ENCODE measurements at regions not wholly inside any gene's neighbourhood (a gene's known extent, or its start where the extent isn't known, plus 50 kb on each side); places are given as distances from the start of the nearest gene placed in this dataset.

GRCh38 chr6:18326001-18326400 lies 61.1 kb upstream of the RNF144B start:
- TF ChIP-seq CTCF (IDR thresholded peaks at IDR 0.05), result no peak
- TF ChIP-seq POLR2A (IDR thresholded peaks at IDR 0.05), result no peak
- TF ChIP-seq EP300 (IDR thresholded peaks at IDR 0.05), result no peak
- Histone ChIP-seq H3K9me3 (no peaks in the 10 kb centered on the region), H3K27me3 (no peaks in the 10 kb centered on the region), H3K27ac (no peak overlapping the region), H3K36me3 (no peaks in the 10 kb centered on the region), H3K4me1 (ENCODE audit: insufficient read depth) (no peaks in the 10 kb centered on the region), H3K4me3 (no peak overlapping the region)
- WGBS, 3 donors, result 77 to 83% (median 80%) methylated on average over 2 of the region's 2 CpGs
- DNase-seq, result no peak
- intact Hi-C loops (cut with DNase I), result loop anchor here in 3 of 4 donors (5.0 to 10.0 kb wide), 2 partner anchors 169 to 176 kb away; no protein-coding TSS in a partner anchor

DNA sequence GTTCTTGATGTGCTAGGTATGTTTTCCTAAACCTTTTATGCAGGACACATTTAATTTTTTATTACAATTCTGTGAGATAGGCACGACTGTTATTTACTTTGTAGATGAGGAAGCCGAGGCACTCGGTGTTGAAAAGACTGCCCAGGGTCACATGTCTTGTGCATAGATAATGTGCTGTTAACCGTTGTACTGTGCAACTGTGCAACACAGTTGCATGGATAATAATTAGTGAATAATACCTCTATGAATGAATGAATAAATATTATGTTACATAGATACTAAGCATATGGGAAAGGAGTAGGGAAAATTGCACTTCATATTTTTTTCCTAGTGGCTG lies 60.3 kb upstream of the DEK start:
- intact Hi-C loops (cut with DNase I), result loop anchor here (5.0 to 10.0 kb wide), 2 partner anchors 170 to 178 kb away; no protein-coding TSS in a partner anchor
- Histone ChIP-seq H3K27ac (no peak overlapping the region), H3K27me3 (no peaks in the 10 kb centered on the region), H3K4me3 (no peak overlapping the region), H3K9me3 (no peaks in the 10 kb centered on the region), H3K4me1 (ENCODE audit: insufficient read depth) (no peaks in the 10 kb centered on the region), H3K36me3 (no peaks in the 10 kb centered on the region)
- WGBS, 3 donors, result 32 to 52% (median 36%) methylated on average over 4 of the region's 4 CpGs
- DNase-seq, result no peak
- TF ChIP-seq POLR2A (IDR thresholded peaks at IDR 0.05) (no peak), CTCF (IDR thresholded peaks at IDR 0.05) (no peak), EP300 (IDR thresholded peaks at IDR 0.05) (no peak)

- Histone ChIP-seq H3K4me1 (ENCODE audit: insufficient read depth) (no peaks in the 10 kb centered on the region), H3K9me3 (no peaks in the 10 kb centered on the region)
These were observed 59.8 kb upstream of the DEK start for GRCh38 chr6:18323935-18324705.

GRCh38 chr6:18317850-18318249 lies 53.5 kb upstream of the DEK start:
- no peak overlapping the region for H3K27ac ChIP-seq
- no peak for TF ChIP-seq POLR2A (IDR thresholded peaks at IDR 0.05)
- no peak for TF ChIP-seq CTCF (IDR thresholded peaks at IDR 0.05)
- TF ChIP-seq EP300 (IDR thresholded peaks at IDR 0.05), result no peak
- H3K4me3 ChIP-seq, result no peak overlapping the region
- intact Hi-C loops (cut with DNase I), result no loop called here
- no peaks in the 10 kb centered on the region for H3K27me3 ChIP-seq
- no peaks in the 10 kb centered on the region for H3K9me3 ChIP-seq
- DNase-seq, result no peak
- H3K4me1 ChIP-seq (ENCODE audit: insufficient read depth), result no peaks in the 10 kb centered on the region
- H3K36me3 ChIP-seq, result no peaks in the 10 kb centered on the region
- WGBS, 3 donors, result 0% methylated on average over 1 of the region's 1 CpG

More at GRCh38 chr6:18323935-18324705, 59.8 kb upstream of the DEK start:
- Histone ChIP-seq H3K27me3 (no peaks in the 10 kb centered on the region), H3K4me3 (no peak overlapping the region), H3K36me3 (no peaks in the 10 kb centered on the region), H3K27ac (no peak overlapping the region)
- 23 to 33% (median 29%) methylated on average over 8 of the region's 8 CpGs for WGBS, 3 donors
- no peak for DNase-seq
- no peak for TF ChIP-seq EP300 (IDR thresholded peaks at IDR 0.05)
- TF ChIP-seq CTCF (IDR thresholded peaks at IDR 0.05), result peak in 1 of 3 donors; percentile 28
- intact Hi-C loops (cut with DNase I), result loop anchor here in 2 of 4 donors (5.0 to 10.0 kb wide), 2 partner anchors 171 to 178 kb away; no protein-coding TSS in a partner anchor

All from ovary (tissue), 7 donors.